Stimulated activated CD8-positive, alpha-beta memory T cell treated with anti-CD3 and anti-CD28 coated beads, Interleukin-4, amount 100 ng/mL, for 48 hours (primary cell): ENCODE measurements at regions not wholly inside any gene's neighbourhood (a gene's known extent, or its start where the extent isn't known, plus 50 kb on each side); places are given as distances from the start of the nearest gene placed in this dataset.
"Not testable (repeated sequence)": the region's sequence is repeated elsewhere in the genome, so short reads cannot be mapped to it uniquely, and the experiment has no call there.

Experiments used
- DNase-seq: peaks from one replicate; pipeline ENCODE4 v3.0.0-alpha.2; 2020

- DNase-seq: no peak
These were observed 54.9 kb upstream of the NBPF3 start for GRCh38 chr1:21385022-21385421.

DNA sequence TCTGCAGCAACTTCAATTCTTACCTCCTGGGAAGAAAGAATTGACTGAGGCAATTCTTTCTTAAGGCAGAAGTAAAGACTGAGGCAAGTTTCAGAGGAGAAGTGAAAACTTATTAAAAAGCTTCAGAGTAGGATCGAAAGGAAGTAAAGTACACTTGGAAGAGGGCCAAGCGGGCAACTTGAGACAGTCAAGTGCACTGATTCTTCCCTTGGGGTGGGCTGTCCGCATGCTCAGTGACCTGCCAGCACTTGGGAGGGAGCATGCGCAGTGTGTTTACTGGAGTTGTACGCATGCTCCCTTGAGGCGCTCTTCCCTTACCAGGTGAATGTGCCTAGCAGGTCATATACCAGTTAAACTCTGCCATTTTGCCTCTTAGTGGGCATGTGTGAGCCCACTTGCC, 55.3 kb upstream of the NBPF3 start:
- DNase-seq: no peak

GRCh38 chr1:21383785-21384401, 56.0 kb upstream of the NBPF3 start:
- DNase-seq: no peak

DNA sequence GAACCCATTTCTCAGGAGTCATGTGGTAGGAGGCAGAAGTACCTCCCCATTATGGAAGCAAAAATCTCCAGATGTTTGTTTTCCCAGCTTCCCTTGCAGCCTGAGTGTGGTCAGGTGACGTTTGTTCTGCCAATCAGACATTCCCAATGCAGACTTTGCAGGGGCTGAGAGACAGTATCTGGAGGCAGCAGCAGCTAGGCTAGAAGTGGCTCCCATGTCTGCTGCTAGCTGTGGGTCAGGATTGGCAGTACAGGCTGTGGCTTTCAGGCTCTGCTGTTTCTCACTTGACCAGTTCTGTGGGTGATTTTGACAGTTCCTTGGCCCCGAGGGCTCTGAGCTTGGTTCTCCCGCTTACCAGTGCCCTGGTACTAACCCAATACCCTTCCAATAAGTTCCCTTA, 58.6 kb upstream of the NBPF3 start:
- DNase-seq: no peak

DNA sequence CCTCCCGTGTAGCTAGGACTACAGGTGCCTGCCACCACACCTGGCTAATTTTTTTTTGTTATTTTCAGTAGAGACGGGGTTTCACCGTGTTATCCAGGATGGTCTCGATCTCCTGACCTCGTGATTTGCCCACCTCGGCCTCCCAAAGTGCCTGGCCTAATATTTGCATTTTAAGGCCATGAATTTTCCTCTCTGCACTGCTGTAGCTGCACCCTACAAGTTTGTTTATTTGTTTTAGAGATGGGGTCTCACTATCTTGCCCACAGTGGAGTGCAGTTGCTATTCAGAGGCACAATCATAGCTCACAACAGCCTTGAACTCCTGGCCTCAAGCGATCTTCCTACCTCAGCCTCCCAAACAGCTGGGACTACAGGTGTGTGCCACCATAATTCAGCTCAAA, 59.8 kb upstream of the NBPF3 start:
- not testable (repeated sequence) for DNase-seq

GRCh38 chr1:21379571-21379970, 60.4 kb upstream of the NBPF3 start:
- no peak for DNase-seq

- no peak for DNase-seq
These were observed 61.0 kb upstream of the NBPF3 start for GRCh38 chr1:21378705-21379494.

DNA sequence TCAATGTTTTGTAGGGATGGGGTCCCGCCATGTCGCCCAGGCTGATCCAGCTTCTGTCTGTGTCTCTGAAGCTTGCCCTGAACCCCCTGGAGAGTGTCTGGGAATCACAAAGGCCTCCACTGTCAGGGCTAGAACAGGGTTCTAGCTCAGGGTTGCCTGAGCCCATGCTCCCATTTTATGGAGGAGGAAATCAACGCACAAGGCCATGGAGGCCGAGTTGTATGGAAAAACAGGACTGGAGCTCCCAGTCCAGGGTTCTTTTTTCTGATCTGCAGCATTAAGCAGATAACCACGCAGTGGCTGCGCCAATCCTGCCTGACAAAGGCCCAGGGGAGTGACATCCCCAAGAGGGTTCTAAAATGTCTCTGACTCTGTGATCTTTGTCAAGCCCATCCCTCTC, 67.6 kb upstream of the NBPF3 start:
- no peak for DNase-seq

DNA sequence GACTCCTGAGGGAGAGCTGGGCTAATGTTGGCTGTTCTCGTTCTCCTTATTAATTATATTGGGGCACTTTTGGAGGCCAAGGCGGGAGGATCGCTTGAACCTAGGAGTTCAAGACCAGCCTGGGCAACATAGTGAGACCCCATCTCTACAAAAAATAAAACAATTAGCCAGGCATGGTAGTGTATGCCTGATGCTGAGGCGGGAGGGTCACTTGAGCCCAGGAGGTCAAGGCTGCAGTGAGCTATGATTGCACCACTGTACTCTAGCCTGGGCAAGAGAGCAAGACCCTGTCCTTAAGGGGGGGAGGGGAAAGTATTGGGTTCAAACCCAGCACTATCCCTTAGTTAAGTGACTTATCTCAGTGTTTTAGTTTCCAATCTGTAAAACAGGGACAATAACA, 70.0 kb upstream of the NBPF3 start:
- no peak for DNase-seq

- DNase-seq: peak; percentile 73
These were observed 71.2 kb upstream of the NBPF3 start for GRCh38 chr1:21368515-21369289.

DNA sequence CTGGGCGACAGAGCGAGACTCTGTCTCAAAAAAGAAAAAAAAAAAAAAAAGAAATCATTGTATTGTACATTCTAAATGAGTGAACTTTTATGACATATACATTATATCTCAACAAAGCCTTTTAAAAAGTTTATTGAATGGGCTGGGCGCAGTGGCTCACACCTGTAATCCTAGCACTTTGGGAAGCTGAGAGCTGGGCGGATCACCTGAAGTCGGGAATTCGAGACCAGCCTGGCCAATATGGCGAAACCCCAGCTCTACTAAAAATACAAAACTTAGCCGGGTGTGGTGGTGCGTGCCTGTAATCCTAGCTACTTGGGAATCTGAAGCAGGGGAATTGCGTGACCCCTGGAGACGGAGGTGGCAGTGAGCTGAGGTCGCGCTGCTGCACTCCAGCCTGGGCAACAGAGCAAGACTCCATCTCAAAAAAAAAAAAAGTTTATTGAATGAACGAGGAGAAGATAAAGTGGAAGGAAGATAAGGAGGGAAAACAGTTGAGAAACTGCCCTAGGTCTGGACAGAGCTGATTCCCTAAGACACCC, 71.9 kb upstream of the NBPF3 start:
- not testable (repeated sequence) for DNase-seq

DNA sequence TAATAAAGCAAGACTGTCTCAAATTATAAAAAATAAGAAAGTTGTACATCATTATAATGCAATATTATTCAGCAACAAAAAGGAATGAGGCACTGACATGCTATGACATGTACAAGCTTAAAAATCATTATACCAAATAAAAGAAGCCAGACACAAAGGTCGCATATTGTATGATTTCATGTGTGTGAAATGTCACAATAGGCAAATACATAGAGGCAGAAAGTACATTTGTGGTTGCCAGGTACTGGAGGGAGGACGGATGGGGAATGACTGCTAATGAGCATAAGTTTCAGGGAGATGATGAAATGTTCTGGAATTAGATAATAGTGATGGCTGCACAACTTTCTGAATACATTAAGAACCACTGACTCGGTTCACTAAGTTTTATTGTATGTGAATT, 73.6 kb upstream of the NBPF3 start:
- DNase-seq: no peak

DNA sequence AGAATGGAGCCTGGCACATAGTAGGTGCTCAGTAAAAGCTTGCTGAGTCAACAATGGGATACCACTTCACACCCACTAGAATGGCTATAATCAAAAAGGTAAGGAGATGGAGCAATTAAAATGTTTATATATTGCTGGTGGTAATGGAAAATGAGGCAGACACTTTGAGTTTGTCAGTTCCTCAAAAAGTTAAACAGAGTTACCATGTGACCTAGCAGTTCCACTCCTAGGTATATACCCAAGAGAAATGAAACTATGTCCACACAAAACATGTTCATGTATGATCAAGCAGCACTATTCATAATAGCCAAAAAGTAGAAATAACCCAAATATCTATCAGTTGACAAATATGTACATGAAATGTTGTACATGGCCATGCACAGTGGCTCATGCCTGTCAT, 74.8 kb upstream of the ECE1 start:
- no peak for DNase-seq

DNA sequence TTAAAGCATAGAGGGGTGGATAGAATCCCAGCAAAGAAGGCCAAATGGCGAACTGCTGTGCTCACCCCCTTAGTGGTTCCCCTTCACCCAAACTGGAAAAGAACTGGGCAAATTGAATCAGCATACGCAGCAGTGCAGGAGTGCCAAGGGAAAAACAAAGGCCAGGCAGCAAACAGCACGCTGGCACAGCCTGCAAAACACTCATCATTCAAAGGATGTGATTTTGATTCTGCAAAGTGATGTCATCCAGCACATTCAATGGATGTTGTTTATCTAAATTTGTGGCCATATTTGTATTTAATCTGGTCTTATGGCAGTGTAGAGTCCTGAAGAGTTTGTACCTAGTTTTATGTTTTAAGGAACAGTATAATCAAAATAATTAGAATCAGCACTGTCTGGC, 71.8 kb upstream of the ECE1 start:
- DNase-seq: no peak

- no peak for DNase-seq
These were observed 71.2 kb upstream of the ECE1 start for GRCh38 chr1:21361506-21361905.

- DNase-seq: no peak
These were observed 66.9 kb upstream of the ECE1 start for GRCh38 chr1:21357161-21357560.

- DNase-seq: no peak
These were observed 65.7 kb upstream of the ECE1 start for GRCh38 chr1:21355956-21356355.

DNA sequence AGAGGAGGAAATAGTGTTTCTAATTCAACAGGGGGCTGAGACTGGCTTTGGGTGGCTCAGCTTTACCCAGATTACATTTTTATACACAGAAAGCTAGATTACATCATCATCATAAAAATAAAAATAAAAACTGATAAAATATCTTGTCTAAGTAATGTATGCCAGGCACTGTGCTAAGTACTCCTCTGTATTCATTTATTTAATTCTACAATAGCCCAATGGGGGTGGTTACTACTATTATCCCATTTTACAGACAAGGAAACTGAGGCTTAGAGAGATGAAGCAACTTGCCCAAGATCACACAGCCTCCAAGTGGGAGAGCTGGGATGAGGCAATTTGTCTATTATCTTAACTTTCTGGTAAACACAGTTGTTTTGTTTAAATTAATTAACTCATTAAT, 62.3 kb upstream of the ECE1 start:
- DNase-seq: no peak

DNA sequence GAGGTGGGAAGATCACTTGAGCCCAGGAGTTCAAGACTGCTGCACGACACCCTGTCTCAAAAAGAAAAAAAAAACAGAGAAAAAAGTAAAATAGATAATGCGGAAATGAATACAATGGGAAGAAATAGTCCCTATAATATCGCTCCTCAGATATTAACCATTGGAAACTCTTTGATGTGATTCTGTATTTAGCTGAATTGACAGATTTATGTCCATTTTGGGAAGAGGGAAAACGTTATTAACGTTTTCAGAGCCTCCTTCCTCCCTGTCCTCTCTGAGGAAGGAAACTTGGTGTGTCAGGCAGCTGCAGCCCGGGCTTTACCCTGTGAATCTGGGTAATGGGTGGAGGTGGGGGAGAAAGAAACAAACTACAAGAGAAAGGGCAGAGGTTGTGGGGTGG, 61.6 kb upstream of the ECE1 start:
- no peak for DNase-seq

DNA sequence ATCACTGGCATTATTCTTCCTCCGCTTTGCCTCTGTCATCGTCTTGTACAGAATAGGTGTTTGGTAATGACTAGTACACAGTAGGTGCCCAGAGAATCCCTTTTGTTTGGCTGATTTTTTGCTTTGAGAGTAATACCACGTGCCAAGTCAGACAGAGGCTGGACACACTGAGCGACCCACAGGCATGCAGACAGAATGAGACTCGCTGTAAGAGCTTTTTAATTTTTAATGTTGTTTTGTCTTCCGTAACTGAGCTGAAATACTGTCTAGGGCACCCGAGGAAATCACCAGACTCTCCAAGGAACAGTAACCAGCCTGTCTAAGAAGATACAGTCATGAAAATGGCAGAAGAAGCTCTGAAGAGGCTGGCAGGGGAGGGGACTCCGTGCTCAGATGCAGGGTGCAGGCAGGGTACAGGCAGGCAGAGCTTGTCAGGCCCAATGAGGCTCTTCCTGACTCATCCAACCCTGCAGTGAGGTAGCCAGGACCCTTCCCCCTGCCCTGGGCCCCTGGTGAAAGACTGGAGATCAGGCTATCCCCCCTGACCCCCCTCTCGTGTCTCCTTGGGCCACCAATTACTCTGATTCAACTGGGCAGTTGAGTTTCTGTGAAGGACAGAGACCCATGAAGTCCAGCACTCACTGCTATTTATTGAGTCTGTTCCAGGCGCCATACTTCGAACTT, 60.1 kb upstream of the ECE1 start:
- DNase-seq: no peak

DNA sequence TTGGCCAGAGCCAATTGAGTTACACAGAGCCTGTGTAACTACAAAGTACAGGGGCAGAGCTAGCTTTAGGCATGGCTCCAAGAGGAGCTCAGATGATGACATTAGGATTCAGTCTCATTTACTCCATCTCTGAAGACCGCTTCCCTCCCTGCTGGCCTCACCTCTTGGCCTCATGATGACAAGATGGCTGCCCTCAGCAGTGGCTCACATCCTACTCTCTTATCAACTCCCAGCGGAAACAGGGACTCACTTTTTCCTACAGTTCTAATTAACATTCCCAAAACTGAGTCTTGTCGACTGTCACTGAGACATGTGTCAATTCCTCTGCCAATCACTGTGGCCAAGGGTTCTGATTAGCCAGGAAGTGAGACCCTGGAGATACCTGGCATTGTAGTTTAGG, 59.4 kb upstream of the ECE1 start:
- no peak for DNase-seq

GRCh38 chr1:21347072-21347581, 56.9 kb upstream of the ECE1 start:
- no peak for DNase-seq
